GM21447 (cell line): ENCODE measurements at regions not wholly inside any gene's neighbourhood (a gene's known extent, or its start where the extent isn't known, plus 50 kb on each side); places are given as distances from the start of the nearest gene placed in this dataset.
A peak's percentile ranks its signal among the peaks of the same experiment; 100 is the strongest.

Source experiments
- ATAC-seq: cut with Tn5 transposase; IDR thresholded peaks from one replicate; pipeline ENCODE4 v1.9.1; 2021; ENCODE audit not compliant: unreplicated experiment

DNA sequence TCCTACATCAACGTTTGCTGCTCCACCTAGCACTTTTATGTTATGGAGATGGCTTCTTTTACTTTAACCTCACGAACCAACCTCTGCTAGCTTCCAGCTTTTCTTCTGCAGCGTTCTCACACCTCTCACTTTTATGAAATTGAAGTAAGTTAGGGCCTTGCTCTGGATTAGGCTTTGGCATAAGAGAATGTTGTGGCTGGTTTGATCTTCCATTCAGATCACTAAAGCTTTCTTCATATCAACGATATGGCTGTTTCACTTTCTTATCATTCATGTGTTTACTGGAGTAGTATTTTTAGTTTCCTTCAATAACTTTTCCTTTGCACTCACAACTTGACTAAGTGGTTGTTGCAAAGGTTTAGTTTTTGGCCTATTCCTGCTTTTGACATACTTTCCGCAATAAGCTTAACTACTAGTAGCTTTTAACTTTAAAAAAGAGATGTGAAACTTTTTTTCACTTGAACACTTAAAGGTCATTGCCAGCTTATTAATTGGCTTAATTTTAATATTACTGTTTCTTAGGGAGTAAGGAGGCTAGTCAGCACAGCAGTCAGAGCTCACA lies 60.0 kb upstream of the SPRY2 start:
- ATAC-seq = no peak

DNA sequence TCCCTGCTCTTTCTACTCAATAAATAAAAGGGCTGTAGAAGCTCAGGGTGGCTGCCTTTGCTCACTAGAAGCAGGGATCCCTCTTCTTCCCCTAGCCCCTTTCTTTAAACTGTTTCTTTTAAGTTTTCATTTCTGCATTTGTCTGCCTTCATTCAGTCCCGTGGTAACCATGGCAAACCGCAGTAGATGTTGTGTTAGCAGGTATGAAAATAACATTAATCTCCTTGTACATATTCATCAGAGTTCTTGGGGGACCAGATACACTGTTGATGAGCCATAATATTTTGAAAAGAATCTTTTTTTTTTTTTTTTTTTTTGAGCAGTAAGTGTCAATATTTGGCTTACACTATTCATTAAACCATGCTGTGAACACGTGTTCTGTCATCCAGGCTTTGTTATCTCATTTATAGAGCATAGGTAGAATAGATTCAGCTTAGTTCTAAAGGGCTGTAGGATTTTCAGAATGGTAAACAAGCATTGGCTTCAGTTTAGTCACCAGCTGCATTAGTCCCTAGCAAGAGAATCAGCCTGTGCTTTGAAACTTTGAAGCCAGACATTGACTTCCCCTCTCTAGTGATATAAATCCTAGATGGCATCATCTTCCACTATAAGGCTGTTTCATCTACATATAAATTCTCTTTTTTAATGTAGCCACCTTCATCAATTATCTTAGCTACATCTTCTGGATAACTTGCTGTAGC lies 59.4 kb upstream of the SPRY2 start:
- peak; percentile 15 for ATAC-seq

GRCh38 chr13:80399340-80400163 lies 58.6 kb upstream of the SPRY2 start:
- peak; percentile 53 for ATAC-seq
